Breast epithelium (tissue), 4 donors: ENCODE measurements at regions not wholly inside any gene's neighbourhood (a gene's known extent, or its start where the extent isn't known, plus 50 kb on each side); places are given as distances from the start of the nearest gene placed in this dataset.

Source experiments
- DNase-seq, 2 donors: peaks; one replicate each; pipeline ENCODE4 v3.0.0-alpha.2; 2019; ENCODE audit warnings: low spot score in 2 of 2
- H3K27ac ChIP-seq, 2 donors: fragments of 200-600 bp; sonication (generic) in 1 of 2; one replicate each; pipeline ENCODE4 v1.5.1; 2016 to 2019; ENCODE audit warnings: mild to moderate bottlenecking in 1 of 2
- H3K27me3 ChIP-seq, 2 donors: fragments of 200-600 bp; sonication (generic) in 1 of 2; one replicate each; pipeline versions ENCODE4 v1.5.1 to v1.6.0; 2017 to 2019; ENCODE audit warnings: control low read depth in 1 of 2, mild to moderate bottlenecking in 1 of 2
- H3K36me3 ChIP-seq: fragments of 200-600 bp; one replicate; pipeline ENCODE4 v1.5.1; 2019
- H3K4me1 ChIP-seq, 2 donors: fragments of 200-600 bp; sonication (generic); one replicate each; pipeline ENCODE4 v1.5.1; 2016 to 2019; ENCODE audit warnings: control low read depth in 1 of 2
- H3K4me3 ChIP-seq, 3 donors: fragments of 200-600 bp; sonication (generic); 1 replicate in 2 of 3; 2 replicates in 1 of 3; pipeline ENCODE4 v1.5.1; 2016 to 2019; ENCODE audit warnings: mild to moderate bottlenecking in 3 of 3, moderate library complexity in 2 of 3
- H3K9me3 ChIP-seq, 2 donors: fragments of 200-600 bp; sonication (generic) in 1 of 2; one replicate each; pipeline ENCODE4 v1.5.1; 2016 to 2019; ENCODE audit warnings: control low read depth in 1 of 2
- CTCF ChIP-seq, 3 donors: fragments of 450-650 bp; IDR thresholded peaks; one replicate each; pipeline ENCODE4 v1.5.1; 2016 to 2017; ENCODE audit warnings: antibody characterized with exemption in 3 of 3, mild to moderate bottlenecking in 3 of 3, moderate library complexity in 3 of 3
- POLR2A ChIP-seq: fragments of 450-650 bp; IDR thresholded peaks from one replicate; pipeline ENCODE4 v1.6.1; 2016; ENCODE audit warnings: antibody characterized with exemption, mild to moderate bottlenecking, moderate library complexity
- POLR2AphosphoS5 ChIP-seq, 3 donors: sonication (generic); formaldehyde crosslinking; IDR thresholded peaks; one replicate each; pipeline ENCODE4 v1.6.1; 2017; ENCODE audit warnings: antibody characterized with exemption in 3 of 3
- intact Hi-C: fragments of 100-400 bp; cut with DNase I; formaldehyde crosslinking; loops from one replicate; pipeline ENCODE4 v1.15.1; 2023; ENCODE audit warnings: low total_unique reads

GRCh38 chr20:48480216-48480772 is 347.5 kb downstream of the PREX1 start:
- Histone ChIP-seq H3K36me3 (no peaks in the 10 kb centered on the region), H3K27ac (no peak overlapping the region), H3K9me3 (no peaks in the 10 kb centered on the region), H3K4me3 (no peak overlapping the region), H3K27me3 (peaks cover 0 to 7% of the 10 kb centered on the region in 2 donors), H3K4me1 (no peaks in the 10 kb centered on the region)
- no peak for DNase-seq
- TF ChIP-seq POLR2A (no peak), CTCF (IDR thresholded peaks at IDR 0.05) (no peak), POLR2AphosphoS5 (IDR thresholded peaks at IDR 0.05) (no peak)
- intact Hi-C loops: no loop called here

- Histone ChIP-seq H3K36me3 (no peaks in the 10 kb centered on the region), H3K27me3 (peaks cover 0 to 11% of the 10 kb centered on the region in 2 donors), H3K27ac (no peak overlapping the region), H3K4me3 (no peak overlapping the region), H3K4me1 (no peaks in the 10 kb centered on the region), H3K9me3 (no peaks in the 10 kb centered on the region)
- TF ChIP-seq POLR2A: no peak
- no peak for TF ChIP-seq POLR2AphosphoS5 (IDR thresholded peaks at IDR 0.05)
- TF ChIP-seq CTCF (IDR thresholded peaks at IDR 0.05): no peak
- intact Hi-C loops: no loop called here
- DNase-seq: no peak
These were observed 348.8 kb downstream of the PREX1 start for GRCh38 chr20:48478806-48479585.

GRCh38 chr20:48478370-48478769 is 349.4 kb downstream of the PREX1 start:
- Histone ChIP-seq H3K27me3 (peaks cover 0 to 11% of the 10 kb centered on the region in 2 donors), H3K9me3 (no peaks in the 10 kb centered on the region), H3K36me3 (no peaks in the 10 kb centered on the region), H3K27ac (no peak overlapping the region), H3K4me3 (no peak overlapping the region), H3K4me1 (no peaks in the 10 kb centered on the region)
- intact Hi-C loops: no loop called here
- DNase-seq: no peak
- TF ChIP-seq POLR2AphosphoS5 (IDR thresholded peaks at IDR 0.05): no peak

GRCh38 chr20:48476854-48477253 is 350.9 kb downstream of the PREX1 start:
- intact Hi-C loops: no loop called here
- H3K9me3 ChIP-seq: no peaks in the 10 kb centered on the region
- no peaks in the 10 kb centered on the region for H3K36me3 ChIP-seq
- no peak for TF ChIP-seq POLR2AphosphoS5 (IDR thresholded peaks at IDR 0.05)
- no peak for TF ChIP-seq POLR2A
- TF ChIP-seq CTCF (IDR thresholded peaks at IDR 0.05): no peak
- peaks cover 0 to 23% of the 10 kb centered on the region in 2 donors for H3K27me3 ChIP-seq
- no peaks in the 10 kb centered on the region for H3K4me1 ChIP-seq
- H3K27ac ChIP-seq: no peak overlapping the region
- no peak for DNase-seq
- H3K4me3 ChIP-seq: no peak overlapping the region

GRCh38 chr20:48474022-48474421 is 353.8 kb downstream of the PREX1 start:
- TF ChIP-seq CTCF (IDR thresholded peaks at IDR 0.05): no peak
- no peak for TF ChIP-seq POLR2AphosphoS5 (IDR thresholded peaks at IDR 0.05)
- no peak for TF ChIP-seq POLR2A
- Histone ChIP-seq H3K27ac (no peak overlapping the region), H3K9me3 (no peaks in the 10 kb centered on the region), H3K27me3 (peaks cover 0 to 24% of the 10 kb centered on the region in 2 donors), H3K36me3 (no peaks in the 10 kb centered on the region), H3K4me3 (no peak overlapping the region), H3K4me1 (no peaks in the 10 kb centered on the region)
- DNase-seq: no peak
- intact Hi-C loops: no loop called here
